H9 (cell line): ENCODE measurements at regions not wholly inside any gene's neighbourhood (a gene's known extent, or its start where the extent isn't known, plus 50 kb on each side); places are given as distances from the start of the nearest gene placed in this dataset.

Experiments
- DNase-seq: peaks from one replicate; pipeline ENCODE4 v3.0.0-alpha.2; 2017
- H2AFZ ChIP-seq: one replicate; pipeline ENCODE4 v1.6.1; 2013; ENCODE audit warnings: mild to moderate bottlenecking, low read length, control low read depth, moderate library complexity
- H2AK5ac ChIP-seq: 2 replicates; pipeline ENCODE4 v1.6.1; 2013; ENCODE audit warnings: low read length, control low read depth, mixed read lengths; ENCODE audit not compliant: insufficient read length
- H2BK120ac ChIP-seq: one replicate; pipeline ENCODE4 v1.6.1; 2013; ENCODE audit warnings: low read depth, mild to moderate bottlenecking, low read length, control low read depth, inconsistent platforms; ENCODE audit not compliant: poor library complexity, severe bottlenecking
- H2BK12ac ChIP-seq: 2 replicates; pipeline ENCODE4 v1.6.1; 2013; ENCODE audit warnings: low read length, control low read depth, mixed read lengths, low read depth; ENCODE audit not compliant: insufficient read length
- H2BK15ac ChIP-seq: 2 replicates; pipeline ENCODE4 v1.6.1; 2013; ENCODE audit warnings: low read depth, low read length, control low read depth
- H2BK20ac ChIP-seq: one replicate; pipeline ENCODE4 v1.6.1; 2013; ENCODE audit warnings: low read depth, mild to moderate bottlenecking, low read length, control low read depth, inconsistent platforms; ENCODE audit not compliant: poor library complexity, severe bottlenecking
- H2BK5ac ChIP-seq: 2 replicates; pipeline ENCODE4 v1.6.1; 2013; ENCODE audit warnings: low read length, control low read depth, mixed read lengths; ENCODE audit not compliant: insufficient read length
- H3K14ac ChIP-seq: 2 replicates; pipeline ENCODE4 v1.6.1; 2013; ENCODE audit warnings: low read length, control low read depth; ENCODE audit not compliant: insufficient read depth
- H3K18ac ChIP-seq: 2 replicates; pipeline ENCODE4 v1.6.1; 2013; ENCODE audit warnings: low read depth, mild to moderate bottlenecking, mixed read lengths, low read length, control low read depth; ENCODE audit not compliant: insufficient read length
- H3K23ac ChIP-seq: 2 replicates; pipeline ENCODE4 v1.6.1; 2013; ENCODE audit warnings: low read length, control low read depth, mixed read lengths, low read depth; ENCODE audit not compliant: insufficient read length
- H3K23me2 ChIP-seq: 2 replicates; pipeline ENCODE4 v1.6.1; 2013; ENCODE audit warnings: low read depth, mild to moderate bottlenecking, mixed read lengths, low read length, control low read depth; ENCODE audit not compliant: insufficient read length, poor library complexity, severe bottlenecking
- H3K27ac ChIP-seq: 2 replicates; pipeline ENCODE4 v1.5.1; 2013; ENCODE audit warnings: low read length, control low read depth, mixed read lengths, low read depth; ENCODE audit not compliant: insufficient read length
- H3K27me3 ChIP-seq: 2 replicates; pipeline ENCODE4 v1.6.1; 2013; ENCODE audit warnings: low read length, control low read depth, inconsistent platforms; ENCODE audit not compliant: insufficient read depth
- H3K4ac ChIP-seq: 2 replicates; pipeline ENCODE4 v1.6.1; 2013; ENCODE audit warnings: low read depth, mild to moderate bottlenecking, control low read depth, inconsistent platforms, low read length, moderate library complexity
- H3K4me1 ChIP-seq: 2 replicates; pipeline ENCODE4 v1.6.1; 2013; ENCODE audit warnings: low read length, control low read depth, inconsistent platforms; ENCODE audit not compliant: insufficient read depth
- H3K4me2 ChIP-seq: 2 replicates; pipeline ENCODE4 v1.6.1; 2013; ENCODE audit warnings: low read length, control low read depth, mixed read lengths; ENCODE audit not compliant: insufficient read length, insufficient read depth
- H3K56ac ChIP-seq: 2 replicates; pipeline ENCODE4 v1.6.1; 2013; ENCODE audit warnings: low read depth, mild to moderate bottlenecking, mixed read lengths, low read length, control low read depth; ENCODE audit not compliant: insufficient read length
- H3K79me1 ChIP-seq: 2 replicates; pipeline ENCODE4 v1.6.1; 2013; ENCODE audit warnings: low read depth, mild to moderate bottlenecking, moderate library complexity, low read length, control low read depth, inconsistent platforms; ENCODE audit not compliant: insufficient read depth, poor library complexity, severe bottlenecking
- H3K79me2 ChIP-seq: 2 replicates; pipeline ENCODE4 v1.6.1; 2013; ENCODE audit warnings: low read length, control low read depth, inconsistent platforms; ENCODE audit not compliant: insufficient read depth
- H3K9ac ChIP-seq: 2 replicates; pipeline ENCODE4 v1.6.1; 2013; ENCODE audit warnings: low read length, control low read depth, mixed read lengths; ENCODE audit not compliant: insufficient read length; ENCODE audit errors: extremely low read depth
- H3K9me3 ChIP-seq: one replicate; pipeline ENCODE4 v1.6.1; 2013; ENCODE audit warnings: low read depth, low read length, inconsistent platforms; ENCODE audit not compliant: control insufficient read depth
- H3T11ph ChIP-seq: one replicate; pipeline ENCODE4 v1.6.1; 2013; ENCODE audit warnings: mild to moderate bottlenecking, low read length, control low read depth, inconsistent platforms
- H4K20me1 ChIP-seq: one replicate; pipeline ENCODE4 v1.6.1; 2013; ENCODE audit not compliant: control insufficient read depth, insufficient read length, insufficient read depth
- H4K5ac ChIP-seq: 2 replicates; pipeline ENCODE4 v1.6.1; 2013; ENCODE audit warnings: low read depth, mild to moderate bottlenecking, mixed read lengths, low read length, control low read depth; ENCODE audit not compliant: insufficient read length
- H4K8ac ChIP-seq: replicated peaks from 2 replicates; pipeline ENCODE4 v1.6.1; 2013; ENCODE audit warnings: low read length, control low read depth, mixed read lengths, low read depth; ENCODE audit not compliant: insufficient read length
- H4K91ac ChIP-seq: 2 replicates; pipeline ENCODE4 v1.6.1; 2013; ENCODE audit warnings: low read depth, mild to moderate bottlenecking, moderate library complexity, mixed read lengths, low read length, control low read depth; ENCODE audit not compliant: insufficient read length
- H3K27ac Mint-ChIP-seq, 3 experiments: 2 replicates in 2 of 3; 3 replicates in 1 of 3; pipeline ENCODE4 v1.8.0; 2020 to 2021; ENCODE audit warnings: mixed read lengths in 3 of 3, mild to moderate bottlenecking in 1 of 3, moderate library complexity in 1 of 3
- H3K27me3 Mint-ChIP-seq: 2 replicates; pipeline ENCODE4 v1.8.0; 2021; ENCODE audit warnings: low read depth, mild to moderate bottlenecking, moderate library complexity, mixed read lengths
- H3K36me3 Mint-ChIP-seq, 3 experiments: 2 replicates in 2 of 3; 3 replicates in 1 of 3; pipeline ENCODE4 v1.8.0; 2020 to 2021; ENCODE audit warnings: low read depth in 3 of 3, mixed read lengths in 3 of 3; ENCODE audit not compliant: insufficient read depth in 1 of 3
- H3K4me1 Mint-ChIP-seq, 2 experiments: 2 replicates each; pipeline ENCODE4 v1.8.0; 2020; ENCODE audit warnings: mixed read lengths in 2 of 2
- H3K4me3 Mint-ChIP-seq, 2 experiments: 2 replicates in 1 of 2; 3 replicates in 1 of 2; pipeline ENCODE4 v1.8.0; 2020 to 2021; ENCODE audit warnings: mild to moderate bottlenecking in 2 of 2, mixed read lengths in 2 of 2, moderate library complexity in 1 of 2
- H3K9me3 Mint-ChIP-seq, 2 experiments: 2 replicates in 1 of 2; 3 replicates in 1 of 2; pipeline ENCODE4 v1.8.0; 2020; ENCODE audit warnings: mild to moderate bottlenecking in 2 of 2, mixed read lengths in 2 of 2, moderate library complexity in 1 of 2
- CTCF ChIP-seq: fragments of 200-600 bp; sonication (generic); conservative IDR thresholded peaks from 3 replicates; pipeline ENCODE4 v1.8.0; 2021; ENCODE audit warnings: antibody characterized with exemption, mild to moderate bottlenecking
- WGBS: extraction: QIAGEN DNeasy Blood & Tissue Kit; methylation state at CpG from one replicate; pipeline ENCODE4 v1.1.7; 2013; ENCODE audit warnings: missing lambda C conversion rate, low lambda C conversion rate, mixed read lengths; ENCODE audit not compliant: insufficient read length; ENCODE audit errors: extremely low coverage; 5-methylcytosine and 5-hydroxymethylcytosine counted together

- Histone ChIP-seq H3K18ac (no peak overlapping the region), H3T11ph (no peak overlapping the region), H3K79me2 (no peaks in the 10 kb centered on the region), H2BK120ac (no peak overlapping the region), H3K56ac (no peak overlapping the region), H2AFZ (no peak overlapping the region), H2BK15ac (no peak overlapping the region), H4K20me1 (no peaks in the 10 kb centered on the region), H4K8ac (no peak overlapping the region), H3K27me3 (no peaks in the 10 kb centered on the region), H3K14ac (no peak overlapping the region), H4K5ac (no peak overlapping the region), H3K23me2 (no peaks in the 10 kb centered on the region), H3K23ac (no peak overlapping the region), H2BK20ac (no peak overlapping the region), H2BK12ac (no peak overlapping the region), H2AK5ac (no peak overlapping the region), H4K91ac (no peak overlapping the region), H3K79me1 (no peaks in the 10 kb centered on the region), H3K4me2 (no peak overlapping the region), H3K4ac (no peak overlapping the region), H3K27ac (no peak overlapping the region), H3K9ac (no peak overlapping the region), H3K4me1 (no peaks in the 10 kb centered on the region), H3K9me3 (no peaks in the 10 kb centered on the region), H2BK5ac (no peak overlapping the region)
- H3K4me1 Mint-ChIP-seq, result peaks cover 5 to 6% of the 10 kb centered on the region in 2 experiments
- no CpG with 5 or more reads among the region's 7 CpGs for WGBS
- TF ChIP-seq CTCF, result peak; percentile 37; the same call in 2 of the 3 replicates
- no peaks in the 10 kb centered on the region; the same call in 1 of the 2 replicates for H3K27me3 Mint-ChIP-seq
- H3K27ac Mint-ChIP-seq, result no peak overlapping the region
- peaks cover 0 to 2% of the 10 kb centered on the region in 2 experiments; a peak in 2 of 5 replicates for H3K9me3 Mint-ChIP-seq
- no peak overlapping the region for H3K4me3 Mint-ChIP-seq
- peaks cover 0 to 4% (median 3%) of the 10 kb centered on the region in 3 experiments; a peak in 2 of 7 replicates for H3K36me3 Mint-ChIP-seq
- no peak for DNase-seq
Measured at GRCh38 chr4:188341428-188341827, 202.2 kb downstream of the TRIML1 start.
